ENCODE measurements at regions not wholly inside any gene's neighbourhood (a gene's known extent, or its start where the extent isn't known, plus 50 kb on each side); places are given as distances from the start of the nearest gene placed in this dataset.
A peak's percentile ranks its signal among the peaks of the same experiment; 100 is the strongest.

- H3K4me3 ChIP-seq (replicated peaks; ENCODE audit: insufficient read depth, low read length), result no peak overlapping the region
- TF ChIP-seq CTCF (IDR thresholded peaks at IDR 0.05; ENCODE audit: insufficient read depth, low read length) (no peak), POLR2AphosphoS5 (IDR thresholded peaks at IDR 0.05; ENCODE audit: low read depth) (no peak), GABPA (IDR thresholded peaks at IDR 0.05; ENCODE audit: low read depth) (no peak), SPI1 (IDR thresholded peaks at IDR 0.05; ENCODE audit: borderline replicate concordance, low read depth) (no peak)
- TF ChIP-seq, protein P1, sequence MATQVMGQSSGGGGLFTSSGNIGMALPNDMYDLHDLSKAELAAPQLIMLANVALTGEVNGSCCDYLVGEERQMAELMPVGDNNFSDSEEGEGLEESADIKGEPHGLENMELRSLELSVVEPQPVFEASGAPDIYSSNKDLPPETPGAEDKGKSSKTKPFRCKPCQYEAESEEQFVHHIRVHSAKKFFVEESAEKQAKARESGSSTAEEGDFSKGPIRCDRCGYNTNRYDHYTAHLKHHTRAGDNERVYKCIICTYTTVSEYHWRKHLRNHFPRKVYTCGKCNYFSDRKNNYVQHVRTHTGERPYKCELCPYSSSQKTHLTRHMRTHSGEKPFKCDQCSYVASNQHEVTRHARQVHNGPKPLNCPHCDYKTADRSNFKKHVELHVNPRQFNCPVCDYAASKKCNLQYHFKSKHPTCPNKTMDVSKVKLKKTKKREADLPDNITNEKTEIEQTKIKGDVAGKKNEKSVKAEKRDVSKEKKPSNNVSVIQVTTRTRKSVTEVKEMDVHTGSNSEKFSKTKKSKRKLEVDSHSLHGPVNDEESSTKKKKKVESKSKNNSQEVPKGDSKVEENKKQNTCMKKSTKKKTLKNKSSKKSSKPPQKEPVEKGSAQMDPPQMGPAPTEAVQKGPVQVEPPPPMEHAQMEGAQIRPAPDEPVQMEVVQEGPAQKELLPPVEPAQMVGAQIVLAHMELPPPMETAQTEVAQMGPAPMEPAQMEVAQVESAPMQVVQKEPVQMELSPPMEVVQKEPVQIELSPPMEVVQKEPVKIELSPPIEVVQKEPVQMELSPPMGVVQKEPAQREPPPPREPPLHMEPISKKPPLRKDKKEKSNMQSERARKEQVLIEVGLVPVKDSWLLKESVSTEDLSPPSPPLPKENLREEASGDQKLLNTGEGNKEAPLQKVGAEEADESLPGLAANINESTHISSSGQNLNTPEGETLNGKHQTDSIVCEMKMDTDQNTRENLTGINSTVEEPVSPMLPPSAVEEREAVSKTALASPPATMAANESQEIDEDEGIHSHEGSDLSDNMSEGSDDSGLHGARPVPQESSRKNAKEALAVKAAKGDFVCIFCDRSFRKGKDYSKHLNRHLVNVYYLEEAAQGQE (IDR thresholded peaks at IDR 0.05; ENCODE audit: insufficient replicate concordance, low read depth), result no peak
- no peak overlapping the region for H3K27ac ChIP-seq (replicated peaks)
- DNase-seq (ENCODE audit: low read depth in 1 of 2, low spot score in 1 of 2), result no peak
- H3K27me3 ChIP-seq (ENCODE audit: insufficient read depth, poor library complexity, severe bottlenecking), result no peaks in the 10 kb centered on the region
Measured at GRCh38 chr6:14739827-14740226, 506.0 kb upstream of the JARID2 start.

GRCh38 chr6:14742171-14742570 lies 503.7 kb upstream of the JARID2 start:
- no peak for DNase-seq (ENCODE audit: low read depth in 1 of 2, low spot score in 1 of 2)
- TF ChIP-seq SPI1 (IDR thresholded peaks at IDR 0.05; ENCODE audit: borderline replicate concordance, low read depth), result no peak
- TF ChIP-seq POLR2AphosphoS5 (IDR thresholded peaks at IDR 0.05; ENCODE audit: low read depth), result no peak
- TF ChIP-seq, protein P1 (IDR thresholded peaks at IDR 0.05; ENCODE audit: insufficient replicate concordance, low read depth), result no peak
- TF ChIP-seq CTCF (IDR thresholded peaks at IDR 0.05; ENCODE audit: insufficient read depth, low read length), result no peak
- TF ChIP-seq GABPA (IDR thresholded peaks at IDR 0.05; ENCODE audit: low read depth), result no peak
- Histone ChIP-seq H3K4me3 (replicated peaks; ENCODE audit: insufficient read depth, low read length) (no peak overlapping the region), H3K27ac (replicated peaks) (no peak overlapping the region), H3K27me3 (ENCODE audit: insufficient read depth, poor library complexity, severe bottlenecking) (no peaks in the 10 kb centered on the region)

DNA sequence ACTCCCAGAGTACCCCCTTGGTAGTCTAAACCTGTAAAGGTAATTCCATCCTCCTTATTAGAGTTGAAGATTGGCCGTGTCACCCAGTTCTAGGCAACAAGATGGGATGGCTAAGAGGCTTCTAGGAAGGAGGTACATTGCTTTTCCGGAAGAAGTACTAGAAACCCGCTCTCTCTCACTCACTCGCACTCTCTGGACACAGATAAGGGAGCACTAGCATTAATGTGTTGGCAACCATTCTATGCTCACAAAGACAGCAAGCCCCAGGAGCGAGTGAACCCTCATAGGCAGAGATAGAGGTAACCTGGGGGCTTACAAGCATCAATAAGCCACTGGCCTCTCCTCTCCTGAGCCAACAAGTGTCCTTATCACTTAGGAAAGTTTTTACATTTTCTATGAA lies 503.2 kb upstream of the JARID2 start:
- DNase-seq (ENCODE audit: low read depth in 1 of 2, low spot score in 1 of 2), result no peak
- H3K27ac ChIP-seq (replicated peaks), result peak overlapping the region; percentile 59
- TF ChIP-seq GABPA (IDR thresholded peaks at IDR 0.05; ENCODE audit: low read depth) (no peak), CTCF (IDR thresholded peaks at IDR 0.05; ENCODE audit: insufficient read depth, low read length) (no peak), SPI1 (IDR thresholded peaks at IDR 0.05; ENCODE audit: borderline replicate concordance, low read depth) (no peak), POLR2AphosphoS5 (IDR thresholded peaks at IDR 0.05; ENCODE audit: low read depth) (no peak)
- TF ChIP-seq, protein P1 (IDR thresholded peaks at IDR 0.05; ENCODE audit: insufficient replicate concordance, low read depth), result no peak

More for the DNA sequence above, 503.2 kb upstream of the JARID2 start:
- H3K27me3 ChIP-seq (ENCODE audit: insufficient read depth, poor library complexity, severe bottlenecking), result no peaks in the 10 kb centered on the region
- H3K4me3 ChIP-seq (replicated peaks; ENCODE audit: insufficient read depth, low read length), result no peak overlapping the region

Data from HL-60 (cell line).